Neural progenitor cell (in vitro differentiated cells): ENCODE measurements at regions not wholly inside any gene's neighbourhood (a gene's known extent, or its start where the extent isn't known, plus 50 kb on each side); places are given as distances from the start of the nearest gene placed in this dataset.

Experiments used
- CTCF ChIP-seq: fragments of 200-600 bp; sonication (generic); IDR thresholded peaks from 2 replicates; pipeline ENCODE4 v1.5.1; 2017; ENCODE audit warnings: antibody characterized with exemption, mild to moderate bottlenecking
- EZH2 ChIP-seq: fragments of 200-600 bp; sonication (generic); IDR thresholded peaks from 2 replicates; pipeline ENCODE4 v1.6.1; 2017; ENCODE audit warnings: antibody characterized with exemption, mild to moderate bottlenecking, moderate library complexity
- EZH2phosphoT487 ChIP-seq: fragments of 200-600 bp; sonication (generic); IDR thresholded peaks from 2 replicates; pipeline ENCODE4 v1.6.1; 2017; ENCODE audit warnings: antibody characterized with exemption

- TF ChIP-seq CTCF (no peak), EZH2phosphoT487 (no peak), EZH2 (no peak)
Observed at GRCh38 chr2:144681389-144681788, 161.5 kb upstream of the ZEB2 start.
